ENCODE measurements at regions not wholly inside any gene's neighbourhood (a gene's known extent, or its start where the extent isn't known, plus 50 kb on each side); places are given as distances from the start of the nearest gene placed in this dataset.

DNA sequence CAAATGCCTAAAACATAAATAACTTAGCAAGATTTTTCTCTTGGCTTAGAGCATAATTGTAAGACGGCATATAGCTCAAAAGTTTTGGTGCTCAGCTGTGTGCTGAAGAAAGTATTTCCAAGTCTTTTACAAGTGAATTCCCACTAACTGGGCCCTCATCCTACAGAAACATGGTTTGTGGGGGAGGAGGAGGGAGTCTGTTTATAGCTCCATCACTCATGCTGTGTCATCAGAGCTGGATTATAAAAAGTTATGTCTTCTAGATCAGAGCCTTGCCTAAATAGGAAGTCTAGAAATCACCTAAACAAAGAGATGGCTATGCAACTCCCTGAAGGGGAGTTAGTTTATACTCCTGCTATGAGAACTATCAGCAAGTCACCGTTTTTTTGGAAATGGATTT lies 65.9 kb upstream of the OTOGL start:
- no peak overlapping the region for H2BK120ac ChIP-seq (ENCODE audit: low read depth, low read length, poor library complexity, severe bottlenecking)

More for the DNA sequence above, 65.9 kb upstream of the OTOGL start:
- H2BK5ac ChIP-seq (ENCODE audit: insufficient read length, low read length), result no peak overlapping the region
- H3K4me1 Mint-ChIP-seq, result peaks cover 15 to 16% of the 10 kb centered on the region in 2 experiments
- H3K27ac ChIP-seq (ENCODE audit: insufficient read length, low read depth, low read length), result no peak overlapping the region
- no peak overlapping the region for H2BK20ac ChIP-seq (ENCODE audit: low read depth, low read length, poor library complexity, severe bottlenecking)
- H3K23me2 ChIP-seq (ENCODE audit: insufficient read length, low read depth, low read length, poor library complexity, severe bottlenecking), result no peaks in the 10 kb centered on the region
- H3K27me3 Mint-ChIP-seq (ENCODE audit: low read depth), result peaks cover 29% of the 10 kb centered on the region
- no peak overlapping the region for H3K4ac ChIP-seq (ENCODE audit: low read depth, low read length)
- WGBS (ENCODE audit: extremely low coverage, insufficient read length, low lambda C conversion rate), result no CpG with 5 or more reads among the region's 2 CpGs
- DNase-seq, result no peak
- H3K79me2 ChIP-seq (ENCODE audit: insufficient read depth, low read length), result no peaks in the 10 kb centered on the region
- no peak overlapping the region for H2BK12ac ChIP-seq (ENCODE audit: insufficient read length, low read depth, low read length)
- H3K9me3 Mint-ChIP-seq, result no peaks in the 10 kb centered on the region
- no peak overlapping the region for H3K4me3 Mint-ChIP-seq
- H3K27me3 ChIP-seq (ENCODE audit: insufficient read depth, low read length), result no peaks in the 10 kb centered on the region
- no peaks in the 10 kb centered on the region for H3K79me1 ChIP-seq (ENCODE audit: insufficient read depth, low read depth, low read length, poor library complexity, severe bottlenecking)
- no peak overlapping the region for H2AK5ac ChIP-seq (ENCODE audit: insufficient read length, low read length)
- no peak overlapping the region for H2BK15ac ChIP-seq (ENCODE audit: low read depth, low read length)
- no peaks in the 10 kb centered on the region for H3K9me3 ChIP-seq (ENCODE audit: control insufficient read depth, low read depth, low read length)
- TF ChIP-seq, protein P1, sequence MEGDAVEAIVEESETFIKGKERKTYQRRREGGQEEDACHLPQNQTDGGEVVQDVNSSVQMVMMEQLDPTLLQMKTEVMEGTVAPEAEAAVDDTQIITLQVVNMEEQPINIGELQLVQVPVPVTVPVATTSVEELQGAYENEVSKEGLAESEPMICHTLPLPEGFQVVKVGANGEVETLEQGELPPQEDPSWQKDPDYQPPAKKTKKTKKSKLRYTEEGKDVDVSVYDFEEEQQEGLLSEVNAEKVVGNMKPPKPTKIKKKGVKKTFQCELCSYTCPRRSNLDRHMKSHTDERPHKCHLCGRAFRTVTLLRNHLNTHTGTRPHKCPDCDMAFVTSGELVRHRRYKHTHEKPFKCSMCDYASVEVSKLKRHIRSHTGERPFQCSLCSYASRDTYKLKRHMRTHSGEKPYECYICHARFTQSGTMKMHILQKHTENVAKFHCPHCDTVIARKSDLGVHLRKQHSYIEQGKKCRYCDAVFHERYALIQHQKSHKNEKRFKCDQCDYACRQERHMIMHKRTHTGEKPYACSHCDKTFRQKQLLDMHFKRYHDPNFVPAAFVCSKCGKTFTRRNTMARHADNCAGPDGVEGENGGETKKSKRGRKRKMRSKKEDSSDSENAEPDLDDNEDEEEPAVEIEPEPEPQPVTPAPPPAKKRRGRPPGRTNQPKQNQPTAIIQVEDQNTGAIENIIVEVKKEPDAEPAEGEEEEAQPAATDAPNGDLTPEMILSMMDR (conservative IDR thresholded peaks at IDR 0.05), result no peak
- no peak overlapping the region for H3K4me2 ChIP-seq (ENCODE audit: insufficient read depth, insufficient read length, low read length)
- H3K27ac Mint-ChIP-seq, result no peak overlapping the region
- H4K91ac ChIP-seq (ENCODE audit: insufficient read length, low read depth, low read length), result no peak overlapping the region
- no peaks in the 10 kb centered on the region for H3K36me3 Mint-ChIP-seq (ENCODE audit: insufficient read depth in 1 of 3, low read depth in 3 of 3)
- no peak overlapping the region for H4K8ac ChIP-seq (replicated peaks; ENCODE audit: insufficient read length, low read depth, low read length)
- no peak overlapping the region for H3K14ac ChIP-seq (ENCODE audit: insufficient read depth, low read length)
- peaks cover 6% of the 10 kb centered on the region; the same call in 1 of the 2 replicates for H3K4me1 ChIP-seq (ENCODE audit: insufficient read depth, low read length)
- H3K18ac ChIP-seq (ENCODE audit: insufficient read length, low read depth, low read length), result no peak overlapping the region
- no peak overlapping the region for H3K56ac ChIP-seq (ENCODE audit: insufficient read length, low read depth, low read length)
- no peak overlapping the region for H4K5ac ChIP-seq (ENCODE audit: insufficient read length, low read depth, low read length)
- no peak overlapping the region for H3K9ac ChIP-seq (ENCODE audit: extremely low read depth, insufficient read length, low read length)
- no peak overlapping the region for H3K23ac ChIP-seq (ENCODE audit: insufficient read length, low read depth, low read length)
- H4K20me1 ChIP-seq (ENCODE audit: control insufficient read depth, insufficient read depth, insufficient read length), result no peaks in the 10 kb centered on the region
- H2AFZ ChIP-seq (ENCODE audit: low read length), result no peak overlapping the region
- no peak overlapping the region for H3T11ph ChIP-seq (ENCODE audit: low read length)
